Fibroblast of gingiva (primary cell): ENCODE measurements at regions not wholly inside any gene's neighbourhood (a gene's known extent, or its start where the extent isn't known, plus 50 kb on each side); places are given as distances from the start of the nearest gene placed in this dataset.

Experiments
- DNase-seq: peaks from one replicate; pipeline ENCODE4 v3.0.0-alpha.2; 2011; ENCODE audit warnings: low read depth

DNA sequence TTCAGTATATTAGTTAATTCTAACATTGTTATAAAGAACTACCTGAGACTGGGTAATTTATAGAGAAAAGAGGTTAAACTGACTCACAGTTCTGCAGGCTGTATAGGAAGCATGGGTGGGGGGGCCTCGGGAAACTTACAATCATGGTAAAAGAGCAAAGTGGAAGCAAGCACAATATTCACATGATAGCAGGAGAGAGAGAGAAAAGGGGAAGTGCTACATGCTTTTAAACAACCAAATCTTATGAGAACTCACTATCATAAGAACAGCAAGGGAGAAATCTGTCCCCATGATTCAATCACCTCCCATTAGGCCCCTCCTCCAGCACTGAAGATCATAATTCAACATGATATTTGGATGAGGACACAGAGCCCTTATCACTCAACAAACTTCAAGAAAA is 324.9 kb downstream of the ZNF608 start:
- DNase-seq: no peak

DNA sequence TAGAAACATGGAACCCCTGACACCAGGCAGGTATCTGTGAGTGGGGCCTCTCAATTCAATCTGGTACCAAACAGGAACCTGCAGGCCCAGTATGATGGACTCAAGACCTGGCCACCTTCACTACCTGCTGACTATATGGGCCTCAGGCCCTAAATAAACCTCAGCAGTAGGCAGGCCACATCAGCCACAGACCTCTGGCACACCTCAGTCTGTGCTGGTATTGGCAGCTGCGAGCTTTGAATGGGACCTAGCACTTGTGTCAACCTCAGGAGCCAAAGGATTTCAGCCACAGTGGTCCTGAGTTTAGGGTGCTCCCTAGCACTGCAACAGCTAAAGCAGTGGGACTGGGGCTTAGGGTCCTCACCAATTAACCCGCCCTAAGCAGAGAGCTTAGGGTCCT is 325.5 kb downstream of the ZNF608 start:
- DNase-seq: no peak

DNA sequence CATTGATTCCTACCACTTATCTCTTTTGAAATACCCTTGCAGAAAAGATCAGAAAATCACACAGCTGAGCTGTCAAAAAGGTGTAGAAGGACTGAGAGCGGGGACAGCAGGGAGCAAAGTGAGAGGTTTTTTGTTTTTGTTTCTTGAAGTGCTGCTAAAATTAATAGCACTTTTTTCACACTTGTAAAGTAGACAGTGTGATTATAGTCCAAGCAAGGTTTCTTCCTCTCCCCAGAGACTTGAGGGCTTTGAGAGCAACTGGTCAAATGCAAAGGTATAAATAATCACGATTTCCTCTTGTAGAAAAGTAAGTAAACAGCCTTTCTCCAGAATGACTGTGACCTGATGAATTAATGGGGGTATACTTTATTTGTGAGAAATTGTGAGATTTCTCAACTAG is 326.9 kb downstream of the ZNF608 start:
- no peak for DNase-seq

DNA sequence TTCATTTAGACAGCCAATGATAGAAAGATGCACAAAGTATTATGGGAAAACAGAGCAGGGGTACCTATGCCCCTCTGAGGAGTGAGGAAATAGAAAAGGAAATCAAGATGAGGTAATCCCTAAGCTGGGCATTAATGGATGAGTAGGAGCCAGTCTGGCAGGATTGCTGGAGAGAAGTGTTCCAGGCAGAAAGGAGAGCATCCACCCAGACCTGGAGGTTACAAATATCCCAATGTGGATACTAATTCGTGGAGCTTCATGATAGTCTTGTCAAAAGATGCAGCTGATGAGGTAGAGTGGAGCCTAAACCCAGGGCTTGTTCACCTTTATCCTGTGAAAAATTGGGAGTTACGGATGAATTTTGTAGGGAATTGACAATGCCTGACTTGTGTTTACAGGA is 328.0 kb downstream of the ZNF608 start:
- no peak for DNase-seq

DNA sequence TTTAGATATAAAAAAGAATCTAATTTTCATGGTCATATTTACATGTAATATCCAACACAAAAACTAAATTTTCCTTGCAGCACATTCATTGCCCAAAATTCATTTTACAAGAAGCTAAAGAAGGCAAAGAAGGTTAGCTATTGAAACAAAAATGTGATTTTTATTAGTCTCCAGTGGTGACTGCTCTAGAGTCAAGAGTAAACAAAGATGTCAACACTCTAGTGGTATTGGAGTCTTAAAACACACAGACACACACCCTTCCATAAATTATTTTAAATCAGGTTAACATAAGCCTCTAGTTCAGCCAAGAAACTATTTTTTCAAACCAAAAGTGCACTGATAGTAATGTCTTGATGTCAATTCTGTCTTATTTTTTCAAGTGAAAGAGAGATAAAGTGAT is 329.2 kb downstream of the ZNF608 start:
- DNase-seq: no peak

DNA sequence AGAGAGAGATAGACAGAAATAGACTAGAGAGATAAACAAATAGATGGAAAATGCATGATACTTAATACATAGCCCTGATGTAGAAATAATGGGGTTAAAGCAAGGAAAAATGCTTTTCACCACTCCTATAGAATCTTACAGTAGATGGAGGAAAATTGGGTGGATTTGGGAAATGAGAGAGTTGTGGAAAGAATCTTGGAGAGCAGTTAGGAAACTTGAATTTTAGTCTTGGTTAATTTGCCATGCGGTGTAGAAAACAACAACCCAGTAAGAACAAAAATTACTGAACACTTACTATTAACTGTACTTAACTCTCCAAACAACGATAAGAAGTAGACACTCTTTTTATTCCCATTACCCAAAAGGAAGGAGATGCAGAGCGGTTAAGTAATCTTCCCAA is 329.8 kb downstream of the ZNF608 start:
- no peak for DNase-seq

DNA sequence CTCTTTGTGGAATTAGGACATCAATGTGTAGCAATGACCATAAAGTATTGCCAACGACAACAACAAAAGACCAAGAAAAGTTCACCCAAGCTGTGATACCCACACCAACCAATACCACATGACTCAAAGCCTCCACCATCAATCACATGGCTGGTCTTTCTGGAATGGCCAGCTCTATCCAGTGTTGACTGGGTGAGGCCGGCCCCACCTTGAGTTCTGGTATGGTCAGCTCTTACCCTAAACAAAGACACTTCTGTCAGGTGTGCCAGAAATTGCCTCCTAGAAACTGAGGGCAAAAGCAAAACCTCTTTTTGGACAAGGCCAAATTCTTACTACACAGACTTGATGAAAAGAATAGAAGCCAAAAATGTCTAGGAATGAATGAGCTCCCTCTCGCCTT is 331.5 kb downstream of the ZNF608 start:
- DNase-seq: no peak

DNA sequence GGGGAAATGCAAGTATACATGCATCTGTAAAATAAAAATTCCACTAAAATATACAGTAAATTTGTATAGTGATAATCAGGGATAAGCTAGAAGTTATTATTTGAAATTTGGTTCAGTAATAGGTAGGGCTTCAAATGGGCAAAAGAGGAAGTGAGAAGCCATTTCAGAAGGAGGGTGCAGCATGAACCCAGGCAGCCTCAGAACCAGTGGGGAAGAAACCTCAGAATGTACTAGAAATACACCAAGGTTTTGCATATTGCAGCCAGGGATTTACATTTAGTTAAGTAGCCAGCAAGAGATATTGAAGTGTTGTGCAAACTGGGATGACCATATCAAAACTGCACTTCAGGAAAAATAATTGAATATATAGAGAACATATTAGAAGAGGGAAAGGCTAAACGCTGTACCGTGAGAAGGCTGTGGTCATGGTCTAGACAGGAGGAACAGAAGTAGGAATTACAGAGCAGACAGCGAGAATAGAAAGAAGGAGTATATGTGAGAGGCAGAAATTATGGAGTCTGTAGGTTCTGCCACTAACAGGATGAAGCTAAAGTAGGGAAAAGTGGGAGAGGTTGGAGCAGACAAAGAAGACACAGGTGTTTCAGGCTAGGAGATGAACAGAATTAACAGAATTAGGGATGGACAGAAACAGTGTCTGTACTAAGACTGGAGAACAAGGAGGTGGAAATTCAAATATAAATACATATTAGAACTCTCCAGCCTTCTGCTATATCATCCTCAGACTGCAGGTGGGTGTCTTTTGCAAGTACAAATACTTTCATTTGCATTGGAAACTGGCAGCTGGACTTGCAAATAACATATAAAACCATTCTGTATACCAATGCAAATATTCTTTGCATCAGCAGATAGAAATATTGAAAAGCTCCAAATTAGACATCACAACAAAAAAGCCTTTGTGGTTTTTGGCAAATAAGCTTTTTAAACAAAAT is 335.6 kb downstream of the ZNF608 start:
- peak; percentile 22 for DNase-seq

DNA sequence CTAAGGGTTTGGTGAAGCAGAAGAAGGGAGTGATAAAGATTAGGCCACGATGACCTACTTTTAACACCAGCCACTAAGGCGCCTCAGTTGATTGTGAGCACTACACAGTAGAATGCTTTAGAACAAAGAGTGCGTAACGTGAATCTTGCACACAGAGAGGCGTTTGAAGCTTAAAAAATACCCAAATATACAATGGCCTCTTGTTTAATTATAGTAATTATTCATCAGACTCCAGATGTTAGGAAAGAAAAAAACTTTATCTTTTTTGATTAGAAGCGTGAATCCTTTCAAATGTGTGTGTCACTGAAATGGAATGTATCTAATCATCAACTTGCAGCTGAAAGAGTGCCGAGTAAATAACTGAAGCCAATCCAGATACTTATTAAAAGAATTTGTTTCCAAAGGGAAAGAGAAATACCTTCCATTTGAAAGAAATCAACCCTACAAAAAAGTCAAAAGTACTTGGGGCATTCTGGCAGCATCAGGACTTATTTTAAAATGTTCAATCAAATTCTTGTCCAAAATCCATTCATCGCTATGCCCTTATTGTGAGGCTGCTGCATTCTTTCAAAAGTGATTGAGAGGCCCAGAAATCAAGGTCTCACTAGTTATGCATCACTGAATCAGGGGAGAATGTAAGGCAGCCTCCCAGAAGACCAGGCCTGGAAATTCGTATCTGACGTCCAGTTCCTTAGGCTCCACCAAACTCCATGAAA is 337.5 kb downstream of the ZNF608 start:
- DNase-seq: peak; percentile 32

DNA sequence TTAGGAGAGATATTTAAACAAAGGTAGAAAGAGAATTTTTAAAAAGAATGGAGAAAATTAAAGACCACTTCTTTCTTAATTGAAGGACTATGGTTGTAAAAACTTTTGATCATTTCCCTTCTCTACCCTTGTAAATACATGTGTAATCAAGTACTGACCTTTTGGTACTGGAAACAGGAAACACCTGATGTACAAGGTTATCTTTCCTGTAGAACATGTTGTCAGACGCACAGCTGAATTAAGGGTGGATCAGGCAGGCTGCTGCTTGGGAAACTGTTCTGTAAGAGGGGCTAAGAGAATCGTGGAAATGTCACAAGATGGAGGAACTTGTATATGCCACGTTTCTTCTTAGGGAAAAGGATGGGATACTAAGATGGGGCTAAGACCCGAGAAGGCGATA is 341.6 kb downstream of the ZNF608 start:
- no peak for DNase-seq

DNA sequence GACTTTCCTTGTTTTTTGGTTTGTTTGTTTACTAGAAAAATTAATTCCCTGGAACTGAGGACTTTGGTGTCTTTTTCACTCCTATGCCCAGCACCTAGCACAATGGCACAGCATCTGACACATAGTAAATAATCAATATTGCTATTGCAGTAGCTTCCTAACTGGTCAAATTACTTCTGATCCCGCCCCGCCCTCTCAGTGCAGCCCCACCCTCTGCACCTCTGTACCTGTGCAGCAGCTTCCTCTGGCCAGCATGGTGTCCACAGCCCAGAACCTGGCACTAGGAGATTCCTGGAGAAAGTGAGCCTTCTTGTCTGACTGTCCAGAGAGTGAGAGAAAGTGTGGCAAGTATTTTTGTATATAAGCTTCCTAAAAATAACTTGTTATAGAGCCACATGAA is 343.2 kb downstream of the ZNF608 start:
- no peak for DNase-seq

DNA sequence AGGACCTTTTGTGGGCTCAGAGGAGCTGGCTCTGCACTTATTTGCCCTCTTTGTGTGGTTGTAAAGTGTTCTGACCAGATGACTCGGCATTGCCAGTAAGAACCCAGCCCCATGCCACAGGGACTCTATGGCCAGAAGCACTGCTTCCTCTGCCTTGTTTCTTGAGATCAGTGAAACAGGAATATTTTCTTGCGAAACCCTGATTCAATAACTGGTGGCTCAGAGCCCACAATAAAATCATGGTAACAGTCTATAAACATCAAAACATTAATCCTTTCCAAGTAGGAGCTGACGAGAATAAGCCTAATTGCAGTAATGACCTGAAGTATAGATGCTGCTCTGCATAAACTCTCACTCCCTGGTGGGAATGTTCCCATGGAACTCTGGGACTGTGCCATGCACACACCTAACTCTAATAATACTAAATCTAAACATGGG is 344.3 kb downstream of the ZNF608 start:
- peak; percentile 96 for DNase-seq

DNA sequence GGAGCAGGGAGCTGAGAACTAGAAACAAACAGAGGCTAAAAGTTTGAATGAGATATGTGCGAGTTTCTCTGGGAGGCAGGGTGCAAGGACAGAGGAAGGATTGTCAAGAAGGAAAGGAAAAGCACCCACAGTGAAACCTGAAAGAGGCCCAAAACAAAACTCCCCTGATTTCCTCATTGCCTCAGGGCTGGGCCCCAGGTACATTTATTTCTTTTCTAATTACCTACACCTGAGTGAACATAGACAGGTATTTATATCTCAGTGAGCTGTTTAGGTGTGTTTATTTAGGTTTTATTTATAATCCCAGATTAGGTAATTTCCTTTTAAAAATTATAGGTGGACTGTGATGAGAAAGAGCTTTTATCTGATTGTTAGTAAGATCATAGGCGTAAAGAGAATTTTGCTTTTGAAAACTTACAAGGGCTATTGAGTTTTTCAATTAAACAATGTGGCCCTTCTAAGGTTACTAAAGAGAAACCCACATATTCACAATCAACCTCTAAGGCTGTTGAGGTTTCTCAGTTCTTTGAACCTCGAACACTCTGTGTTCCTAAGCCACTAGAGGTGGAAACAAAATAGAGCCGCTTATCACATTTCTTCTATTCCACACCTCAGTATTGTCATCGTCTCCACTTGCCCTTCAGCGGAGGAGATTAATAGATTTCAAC is 344.8 kb downstream of the ZNF608 start:
- no peak for DNase-seq

DNA sequence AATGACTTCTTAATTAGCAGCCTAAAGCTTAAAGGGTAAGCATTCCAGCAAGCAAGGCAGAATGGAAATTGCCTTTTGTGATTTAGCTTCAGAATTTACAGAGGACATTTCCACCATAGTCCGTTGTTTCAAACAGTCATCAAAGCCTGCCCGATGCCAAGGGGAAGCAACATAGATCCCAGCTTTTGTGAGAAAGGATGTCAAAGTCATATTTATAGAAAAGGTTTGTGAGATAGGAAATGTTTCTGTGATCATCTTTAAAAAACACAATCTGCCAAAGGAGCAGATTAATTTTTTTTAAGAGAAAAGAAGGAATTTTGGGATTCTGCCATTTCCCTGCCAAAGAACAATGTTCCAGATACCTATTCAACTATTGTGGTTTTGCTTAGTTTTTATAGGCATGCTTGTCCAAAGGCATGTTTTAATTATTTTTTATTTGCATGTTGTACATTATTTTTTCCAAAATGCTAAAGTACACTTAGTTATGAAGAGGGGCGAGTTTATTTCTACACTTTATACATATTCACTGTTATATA is 346.9 kb downstream of the ZNF608 start:
- DNase-seq: no peak

DNA sequence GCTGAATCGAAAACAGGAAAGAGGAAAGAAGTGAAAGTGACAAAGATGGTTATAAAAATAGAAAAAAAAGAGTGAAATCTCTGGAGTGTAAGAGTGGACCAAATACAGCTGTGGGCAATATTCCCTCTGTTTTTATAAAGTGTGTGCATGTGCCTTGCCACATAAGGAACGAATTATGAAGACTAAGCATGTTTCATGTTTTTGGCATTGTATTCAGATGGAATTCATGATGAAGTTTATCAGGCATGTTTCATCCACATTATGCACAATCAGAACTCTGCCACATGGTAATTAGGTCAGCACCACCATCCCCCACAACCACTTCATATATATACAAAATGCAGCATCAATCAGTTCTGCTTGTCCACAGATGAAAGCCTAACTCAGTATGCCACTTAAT is 348.0 kb downstream of the ZNF608 start:
- DNase-seq: peak; percentile 88

DNA sequence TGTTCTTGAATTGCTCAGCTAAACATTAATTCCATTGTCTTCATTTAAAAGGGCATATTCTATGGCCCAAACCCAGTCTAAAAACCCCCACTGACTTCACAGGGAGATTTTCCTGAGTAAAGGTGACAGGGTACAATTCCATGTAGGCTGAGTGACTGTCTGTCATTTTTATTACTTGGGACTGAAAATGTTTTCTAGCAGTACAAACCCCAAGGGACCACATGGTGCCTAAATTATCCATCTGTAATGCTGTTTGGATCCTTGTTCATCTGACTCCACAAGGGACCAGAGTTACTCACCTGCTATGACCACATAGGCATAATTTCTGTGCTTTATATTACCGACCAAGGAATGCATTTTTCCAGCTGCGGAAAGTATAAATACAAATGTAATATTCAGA is 349.1 kb downstream of the ZNF608 start:
- DNase-seq: no peak

DNA sequence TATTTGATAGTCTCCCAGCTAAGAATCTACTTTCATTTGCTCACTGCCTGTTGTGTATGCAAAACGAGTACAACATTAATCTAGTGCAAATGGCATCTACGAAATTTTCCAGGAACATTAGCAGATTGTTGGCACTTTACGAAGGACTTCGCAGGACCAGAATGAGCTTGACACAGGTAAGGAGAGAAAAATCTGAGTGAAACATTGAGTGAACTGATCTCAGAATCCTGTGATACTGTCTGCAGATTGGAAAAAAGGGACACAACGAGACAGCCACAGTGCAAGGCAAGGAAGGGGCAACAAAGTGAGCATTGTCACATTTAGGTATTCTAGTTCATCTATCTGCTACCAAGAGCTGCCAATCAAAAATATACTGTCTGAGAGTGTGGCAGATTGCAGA is 350.5 kb downstream of the ZNF608 start:
- DNase-seq: no peak

DNA sequence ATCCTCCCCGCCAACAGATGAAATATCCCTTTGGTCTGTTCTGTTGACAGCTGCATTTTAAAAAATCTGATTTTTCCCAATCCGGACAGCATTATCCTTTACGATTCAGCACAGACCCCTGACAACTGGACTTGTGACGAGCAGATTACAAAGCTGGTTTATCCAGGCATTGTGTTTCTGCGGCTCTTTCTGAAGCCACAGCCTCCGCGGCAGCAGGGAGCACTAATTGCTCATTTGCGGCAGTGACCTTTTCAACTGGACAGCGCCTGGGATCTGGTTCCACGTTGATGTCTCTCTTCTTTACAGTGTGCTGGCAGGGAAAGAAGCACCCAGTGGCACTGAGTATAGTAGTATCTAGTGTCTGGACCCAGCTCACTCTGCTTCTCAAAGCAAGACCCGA is 351.2 kb downstream of the ZNF608 start:
- DNase-seq: no peak

DNA sequence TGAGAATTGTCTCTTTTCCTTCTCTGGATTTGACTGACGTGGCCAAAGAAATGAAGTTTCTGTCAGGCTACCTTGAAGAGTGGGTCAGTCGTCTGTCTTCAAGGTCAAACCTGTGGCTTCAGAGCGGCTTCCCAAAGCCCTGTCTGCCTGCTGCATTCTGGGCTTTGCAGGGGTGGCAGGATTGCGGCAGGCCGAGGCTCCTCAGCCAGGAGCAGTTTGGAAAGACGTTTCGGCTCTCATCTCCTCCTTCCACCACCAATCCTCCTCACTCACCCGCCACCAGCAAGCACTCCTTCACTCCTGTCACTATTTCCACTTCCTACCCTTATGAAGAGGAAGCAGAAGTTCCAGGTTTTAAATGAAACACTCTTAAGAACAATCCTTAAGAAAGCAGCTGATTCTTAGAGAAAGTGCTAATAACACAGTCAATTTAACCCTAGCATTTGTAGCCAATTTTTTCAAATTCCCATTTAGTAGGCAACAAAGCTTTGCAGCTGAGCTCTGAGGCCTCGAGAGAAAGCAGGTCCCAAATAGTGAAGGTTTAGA is 351.7 kb downstream of the ZNF608 start:
- no peak for DNase-seq

DNA sequence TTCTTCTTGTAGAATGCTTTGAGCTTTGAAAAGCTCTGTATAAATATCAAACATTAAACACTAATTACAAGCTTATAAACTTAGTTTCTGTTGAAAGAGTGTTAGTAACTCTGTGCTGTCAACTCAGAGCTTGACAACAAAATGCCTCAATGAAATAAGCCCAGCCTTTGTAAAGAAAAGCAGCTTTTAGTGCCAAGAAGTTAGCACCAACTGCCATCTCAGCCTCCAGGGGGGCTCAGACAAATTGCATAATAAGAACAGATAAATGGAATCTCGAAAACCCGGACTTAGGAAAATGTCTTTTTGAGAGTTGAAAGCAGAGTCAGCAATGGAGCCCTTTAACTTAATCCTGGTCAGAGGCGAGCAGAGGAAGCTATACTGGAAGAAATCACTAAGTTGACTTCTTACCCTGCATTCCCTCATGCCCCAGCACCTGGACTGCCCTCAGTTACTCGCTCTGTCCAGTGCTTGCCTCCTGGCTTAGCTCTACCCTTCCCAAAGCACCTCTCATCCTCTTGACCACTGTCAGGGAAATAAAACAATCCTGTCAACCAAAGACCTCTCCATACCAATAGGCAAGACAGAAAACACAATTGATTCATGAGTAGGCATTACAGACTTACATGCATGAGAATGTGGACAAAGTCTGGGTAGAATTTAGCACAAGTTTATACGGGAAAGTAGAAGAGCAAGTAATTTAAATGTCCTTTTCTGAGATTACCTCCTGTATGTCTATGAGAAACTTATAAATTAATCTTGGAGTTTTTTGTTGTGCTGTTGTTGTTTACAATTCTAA is 352.7 kb downstream of the ZNF608 start:
- no peak for DNase-seq

DNA sequence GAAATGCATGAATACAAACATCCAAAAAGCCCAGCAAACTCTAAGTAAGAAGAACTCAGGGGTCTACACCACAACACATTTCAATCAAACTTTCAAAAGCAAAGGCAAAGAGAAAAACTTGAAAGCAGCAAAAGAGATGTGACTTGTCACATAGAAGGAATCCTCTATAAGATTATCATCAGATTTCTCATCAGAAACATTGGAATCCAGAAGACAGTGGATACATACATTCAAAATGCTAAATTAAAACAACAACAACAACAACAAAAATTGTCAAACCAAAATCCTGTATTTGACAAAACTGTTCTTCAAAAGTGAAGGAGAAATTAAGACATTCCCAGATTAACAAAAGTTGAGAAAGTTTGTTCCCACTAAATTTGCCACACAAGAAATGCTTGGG is 362.7 kb downstream of the ZNF608 start:
- DNase-seq: no peak
